ENCODE measurements at regions not wholly inside any gene's neighbourhood (a gene's known extent, or its start where the extent isn't known, plus 50 kb on each side); places are given as distances from the start of the nearest gene placed in this dataset.

GRCh38 chr6:76701610-76702009 is 629.1 kb upstream of the IMPG1 start:
- TF ChIP-seq TAF1 (IDR thresholded peaks at IDR 0.05; ENCODE audit: borderline replicate concordance, insufficient read depth, low read length) (no peak), SIN3A (IDR thresholded peaks at IDR 0.05; ENCODE audit: borderline replicate concordance, insufficient read depth, low read length) (no peak), POLR2AphosphoS5 (IDR thresholded peaks at IDR 0.05; ENCODE audit: low read depth, low read length) (no peak)

Data from PFSK-1 (cell line).